ENCODE measurements at regions not wholly inside any gene's neighbourhood (a gene's known extent, or its start where the extent isn't known, plus 50 kb on each side); places are given as distances from the start of the nearest gene placed in this dataset.
A peak's percentile ranks its signal among the peaks of the same experiment; 100 is the strongest.

DNA sequence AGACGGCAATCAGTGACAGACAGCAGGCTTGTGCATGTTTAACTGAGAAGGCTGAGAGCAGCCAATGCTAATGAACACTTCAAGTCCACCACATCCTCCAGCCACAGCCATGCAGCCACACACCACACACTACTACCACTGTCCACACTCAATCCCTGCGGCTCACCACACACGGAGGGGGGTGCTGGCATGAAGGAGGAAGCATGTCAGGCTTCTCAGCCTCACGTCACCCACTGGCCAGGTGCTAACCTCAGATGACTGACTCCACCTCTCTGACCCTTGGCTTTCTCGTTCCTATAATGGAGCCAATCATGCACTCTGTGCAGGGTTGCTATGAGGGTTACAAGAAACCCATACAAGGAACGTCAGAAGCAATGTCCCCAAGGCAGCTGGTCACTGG lies 165.4 kb upstream of the RNF32 start:
- DNase-seq, result no peak

DNA sequence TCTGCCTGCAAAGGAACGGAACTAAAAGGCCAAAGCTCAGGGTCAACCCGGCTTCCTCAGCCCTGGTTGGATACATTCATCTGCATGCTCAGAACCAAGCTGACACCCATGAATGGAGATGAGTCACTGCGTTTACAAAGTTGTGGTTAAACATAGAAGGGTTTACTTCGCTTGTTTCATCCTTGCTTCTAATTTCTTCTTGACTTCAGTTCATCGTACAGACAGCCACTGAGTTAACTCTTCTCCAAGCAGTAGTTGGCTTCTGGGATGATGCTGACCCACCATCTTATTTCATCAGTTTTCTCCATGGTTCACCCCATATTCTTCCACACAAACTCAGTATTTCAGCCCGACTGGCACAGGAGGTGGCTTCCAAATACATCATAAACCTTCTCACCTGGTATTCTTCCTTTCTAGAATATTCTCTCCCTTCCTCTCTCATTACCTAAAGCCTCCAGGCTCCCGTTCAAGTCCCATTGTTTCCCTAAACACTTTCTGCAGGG lies 166.3 kb upstream of the RNF32 start:
- DNase-seq, result no peak

- DNase-seq, result peak; percentile 50
Measured at GRCh38 chr7:156473476-156474240, 166.9 kb upstream of the RNF32 start.

- no peak for DNase-seq
Measured at GRCh38 chr7:156472267-156472666, 168.3 kb upstream of the RNF32 start.

DNA sequence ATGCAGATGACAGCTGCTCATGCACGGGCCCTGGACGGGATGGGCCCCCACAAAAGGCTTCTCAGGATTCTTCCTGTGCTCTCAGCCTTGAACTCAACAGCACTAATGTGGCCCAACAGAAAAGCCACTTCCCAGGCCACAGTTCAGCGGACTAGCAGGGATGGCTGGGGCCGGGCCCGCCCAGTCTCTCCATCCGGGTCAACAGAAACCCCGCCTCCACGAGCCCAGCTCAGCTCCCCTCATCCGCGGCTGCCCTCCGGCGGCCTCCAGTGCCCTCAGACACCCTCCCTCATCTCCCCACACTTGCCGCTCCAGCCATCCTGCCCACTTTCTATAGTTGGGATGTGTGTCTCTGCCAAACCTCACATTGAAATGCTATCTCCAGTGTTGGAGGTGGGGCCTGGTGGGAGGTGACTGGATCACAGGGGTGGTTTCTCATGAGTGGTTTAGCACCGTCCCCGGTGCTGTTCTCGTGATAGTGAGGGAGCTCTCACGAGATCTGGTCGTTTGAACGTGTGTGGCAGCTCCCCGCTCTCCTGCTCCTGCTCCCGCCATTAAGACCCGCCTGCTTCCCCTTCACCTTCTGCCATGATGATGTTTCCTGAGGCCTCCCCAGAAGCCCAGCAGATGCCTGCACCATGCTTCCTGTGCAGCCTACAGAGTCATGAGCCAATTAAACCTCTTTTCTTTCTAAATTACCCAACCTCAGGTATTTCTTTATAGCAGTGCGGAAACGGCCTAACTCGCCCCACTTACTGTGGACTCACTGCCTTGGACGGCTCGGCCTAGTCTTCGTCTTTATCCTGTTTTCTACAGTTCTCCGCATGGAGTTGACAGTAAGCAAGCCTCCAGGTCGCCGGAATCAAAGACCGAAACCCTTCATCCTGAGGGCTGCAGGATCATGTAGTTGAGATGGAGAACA lies 169.9 kb upstream of the RNF32 start:
- DNase-seq, result no peak

- no peak for DNase-seq
Measured at GRCh38 chr7:156466955-156467625, 173.5 kb upstream of the RNF32 start.

GRCh38 chr7:156466272-156466671 lies 174.3 kb upstream of the RNF32 start:
- no peak for DNase-seq

DNA sequence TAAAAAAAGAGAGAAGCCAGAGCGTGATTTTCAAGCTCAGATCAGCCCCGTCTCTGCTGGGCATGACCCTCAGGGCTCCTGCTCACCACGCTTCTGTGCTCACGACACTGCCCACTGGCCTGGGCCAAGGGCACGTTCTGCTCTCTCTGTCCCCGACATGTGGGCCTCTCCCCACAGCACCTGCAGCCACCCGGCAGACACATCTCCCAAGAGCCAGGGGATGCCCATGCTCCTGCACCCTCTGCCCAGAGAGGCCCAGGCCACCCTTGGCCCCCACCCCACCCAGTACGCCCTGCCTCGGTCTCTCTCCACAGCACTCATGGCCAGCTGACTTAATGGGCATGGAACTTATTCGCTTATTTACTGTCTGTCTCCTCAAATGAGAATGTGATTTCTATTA lies 175.4 kb upstream of the RNF32 start:
- DNase-seq, result no peak

- no peak for DNase-seq
Measured at GRCh38 chr7:156464339-156464738, 176.2 kb upstream of the RNF32 start.

- no peak for DNase-seq
Measured at GRCh38 chr7:156463280-156463679, 177.3 kb upstream of the RNF32 start.

DNA sequence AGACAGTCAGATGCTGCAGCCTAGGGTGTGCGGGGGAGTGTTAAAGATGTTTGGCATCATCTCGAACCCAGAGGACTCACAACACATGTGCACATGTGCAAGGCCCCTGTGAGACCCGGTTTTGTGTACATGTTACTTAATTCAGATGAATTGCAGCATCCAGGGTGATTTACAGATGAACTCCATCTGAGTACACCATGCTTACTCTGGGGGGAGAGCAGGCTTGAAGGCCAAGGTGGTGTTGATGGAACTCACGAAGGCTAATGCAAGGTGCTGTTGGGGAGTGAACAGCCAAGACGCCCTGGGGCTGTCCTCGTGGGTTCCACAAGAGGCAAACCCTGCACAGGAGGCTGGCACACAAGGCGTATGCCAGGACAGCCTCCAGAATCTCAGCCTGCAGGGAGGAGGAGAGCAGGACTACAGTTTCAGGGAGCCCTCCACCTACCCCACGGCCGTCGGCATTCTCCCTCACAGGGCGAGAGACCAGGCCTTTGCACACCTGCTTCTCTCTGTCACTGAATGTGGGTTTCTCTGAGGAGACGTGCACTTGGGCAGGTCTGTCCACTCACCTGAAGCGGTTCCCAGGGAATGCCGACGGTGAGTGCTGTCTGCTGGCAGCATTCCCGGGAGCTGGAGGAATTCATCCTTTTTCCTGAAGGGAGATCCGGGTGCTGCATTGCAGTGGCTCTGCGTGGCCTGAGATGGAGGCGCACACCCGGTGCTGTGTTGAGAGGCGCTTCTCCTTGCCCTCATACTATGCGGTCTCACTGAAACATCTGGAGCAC lies 178.5 kb upstream of the RNF32 start:
- DNase-seq, result no peak

DNA sequence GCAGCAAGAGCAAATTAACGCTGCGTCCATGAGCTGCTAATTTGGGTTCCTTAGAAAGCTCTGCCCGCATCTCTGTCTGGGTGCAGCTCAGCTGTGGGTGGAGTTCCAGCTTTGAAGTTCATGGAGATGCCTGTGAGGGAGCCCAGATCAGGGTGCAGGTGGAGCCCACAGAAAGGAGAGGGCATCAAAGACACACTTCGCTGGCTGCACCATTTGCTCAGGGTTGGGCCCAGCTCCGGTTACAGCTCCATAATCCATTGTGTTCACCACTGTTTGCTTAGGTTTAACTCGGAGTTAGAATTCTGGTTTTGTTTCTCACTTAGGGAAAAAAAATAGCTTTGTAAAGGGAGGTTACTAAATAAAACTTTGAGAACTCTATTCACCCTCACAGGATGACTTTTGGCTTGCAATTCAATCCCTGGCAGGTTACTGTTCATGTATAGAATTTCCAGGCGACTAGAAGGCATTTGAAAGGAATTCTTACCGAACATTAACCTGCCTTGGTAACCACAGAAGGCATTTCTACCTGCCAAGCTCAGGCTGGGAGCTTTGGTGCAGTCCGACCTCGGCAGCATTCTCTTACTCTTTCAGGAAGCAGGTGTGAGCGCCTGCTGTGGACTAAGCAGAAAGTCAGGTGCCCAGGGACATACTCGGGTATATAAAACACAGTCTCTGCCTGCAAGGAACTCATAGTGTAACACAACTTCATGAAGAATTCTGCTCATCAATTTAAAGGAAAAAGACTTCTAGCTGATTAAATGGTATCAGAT lies 179.5 kb upstream of the RNF32 start:
- DNase-seq, result no peak

- DNase-seq, result no peak
Measured at GRCh38 chr7:156459582-156459981, 181.0 kb upstream of the RNF32 start.

GRCh38 chr7:156459067-156459466 lies 181.5 kb upstream of the RNF32 start:
- no peak for DNase-seq

- DNase-seq, result no peak
Measured at GRCh38 chr7:156458011-156458410, 182.6 kb upstream of the RNF32 start.

DNA sequence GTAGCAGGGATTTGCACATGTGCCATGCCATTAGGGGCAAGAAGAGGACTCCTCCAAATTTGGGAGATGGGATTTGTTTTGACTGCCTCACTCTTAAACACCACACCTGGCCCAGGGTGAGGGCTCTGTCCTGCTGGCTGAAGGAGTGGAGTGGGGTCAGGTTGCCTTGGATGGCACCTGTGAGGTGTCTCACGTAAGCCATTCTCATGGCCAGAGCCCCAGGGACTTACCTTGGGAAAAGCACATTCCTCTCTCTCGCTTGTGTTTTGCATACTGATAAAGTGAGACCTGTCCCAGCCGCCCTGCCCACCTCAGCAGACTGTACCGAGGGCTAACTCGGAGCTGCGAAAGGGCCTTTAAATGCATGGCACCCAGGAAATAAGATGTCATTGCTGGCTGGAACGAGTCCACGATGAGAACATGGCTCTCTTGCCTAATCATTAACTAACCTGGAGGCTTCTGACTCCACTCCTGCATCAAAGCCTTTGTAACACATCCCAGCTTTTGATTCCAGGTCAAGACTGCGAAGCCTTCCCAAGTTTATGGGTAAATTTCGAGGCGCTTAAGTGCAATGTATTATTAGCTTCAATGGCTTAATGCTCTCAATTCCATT lies 184.0 kb upstream of the RNF32 start:
- no peak for DNase-seq

DNA sequence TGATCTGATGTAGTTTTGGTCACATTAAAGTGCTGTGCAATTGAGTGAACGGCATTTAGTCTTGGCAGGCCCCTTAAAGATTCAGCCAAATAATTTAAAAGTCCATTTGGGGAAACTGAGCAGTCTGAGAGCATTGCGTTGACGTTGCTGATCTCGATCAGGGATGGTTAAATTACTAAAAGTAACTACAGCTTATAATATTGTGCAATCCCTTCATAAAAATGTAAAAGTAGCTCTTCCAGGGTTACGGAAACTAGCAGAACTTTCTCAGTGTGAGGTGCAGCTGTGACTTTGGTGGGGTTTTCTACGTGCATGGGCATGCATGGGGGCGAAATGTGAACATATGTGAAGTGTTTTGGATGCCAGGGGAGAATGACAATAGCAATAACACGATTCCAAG lies 184.5 kb upstream of the RNF32 start:
- no peak for DNase-seq

DNA sequence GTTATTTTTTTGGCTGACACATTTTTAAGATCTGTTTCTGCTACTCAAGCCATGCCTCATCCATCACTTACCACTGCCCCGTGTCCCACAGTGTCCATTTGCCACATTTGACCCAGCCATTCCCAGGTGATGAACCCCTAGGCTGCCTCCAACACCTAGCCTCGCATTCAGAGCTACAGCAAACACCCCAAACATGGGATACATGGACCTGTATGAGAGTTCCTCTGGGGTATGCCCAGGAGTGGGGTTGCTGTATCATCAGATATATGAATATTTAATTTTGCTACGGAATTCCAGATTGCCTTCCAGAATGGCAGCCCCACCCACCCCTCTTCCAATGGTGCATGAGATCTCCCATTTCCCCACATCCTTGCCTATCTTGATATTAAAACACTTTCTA lies 190.1 kb upstream of the RNF32 start:
- no peak for DNase-seq

- no peak for DNase-seq
Measured at GRCh38 chr7:156448918-156449317, 191.7 kb upstream of the RNF32 start.

- DNase-seq, result no peak
Measured at GRCh38 chr7:156446990-156447389, 193.6 kb upstream of the RNF32 start.

Data from stimulated activated CD4-positive, alpha-beta T cell treated with anti-CD3 and anti-CD28 coated beads, Interleukin-15, amount 100 ng/mL, for 24 hours (primary cell).